Caco-2 (cell line): ENCODE measurements at regions not wholly inside any gene's neighbourhood (a gene's known extent, or its start where the extent isn't known, plus 50 kb on each side); places are given as distances from the start of the nearest gene placed in this dataset.

Experiments
- BruUV-seq: library from RNA; stranded (reverse); fragments of 400-500 nt; replicated peaks from 2 replicates; lab custom pipeline; 2021; lab: Mats Ljungman, UMichigan
- CTCF ChIA-PET: fragments of 300-600 bp; sonication (Branson Sonifier 250); formaldehyde crosslinking; loops from one replicate; lab custom pipeline; 2022; ENCODE audit warnings: antibody characterized with exemption; lab: Charles Lee
- POLR2A ChIA-PET: fragments of 300-600 bp; sonication (Branson Sonifier 250); formaldehyde crosslinking; loops from one replicate; lab custom pipeline; 2022; ENCODE audit warnings: antibody characterized with exemption; lab: Charles Lee
- DNase-seq, 2 experiments: peaks; one replicate each; pipeline versions ENCODE4 v3.0.0 to v3.0.0-alpha.2; 2020 to 2022
- H3K27me3 ChIP-seq: replicated peaks from 2 replicates; pipeline ENCODE4 v1.6.0; 2011; ENCODE audit warnings: low read length; ENCODE audit not compliant: control insufficient read depth, insufficient read depth
- H3K36me3 ChIP-seq: 2 replicates; pipeline ENCODE4 v1.5.1; 2011; ENCODE audit warnings: low read length; ENCODE audit not compliant: control insufficient read depth, insufficient read depth
- H3K4me1 ChIP-seq: fragments of 250-450 bp; sonication (Bioruptor Pico); 2 replicates; pipeline ENCODE4 v1.5.1; 2020; ENCODE audit warnings: mild to moderate bottlenecking
- H3K4me3 ChIP-seq: 2 replicates; pipeline ENCODE4 v1.5.1; 2011; ENCODE audit warnings: low read depth, mild to moderate bottlenecking, control low read depth, low read length
- H3K9me3 ChIP-seq: fragments of 250-450 bp; sonication (Bioruptor Pico); 2 replicates; pipeline ENCODE4 v1.5.1; 2020; ENCODE audit warnings: mild to moderate bottlenecking, moderate library complexity
- H3K27ac Mint-ChIP-seq: one replicate; pipeline ENCODE4 v1.8.0; 2022; ENCODE audit warnings: mixed read lengths; ENCODE audit not compliant: unreplicated experiment
- H3K27me3 Mint-ChIP-seq: one replicate; pipeline ENCODE4 v1.8.0; 2022; ENCODE audit warnings: mixed read lengths; ENCODE audit not compliant: insufficient read depth, unreplicated experiment
- H3K36me3 Mint-ChIP-seq: one replicate; pipeline ENCODE4 v1.8.0; 2022; ENCODE audit warnings: mild to moderate bottlenecking, mixed read lengths; ENCODE audit not compliant: insufficient read depth, unreplicated experiment
- H3K4me1 Mint-ChIP-seq: one replicate; pipeline ENCODE4 v1.8.0; 2022; ENCODE audit warnings: low read depth, mixed read lengths; ENCODE audit not compliant: unreplicated experiment
- H3K4me3 Mint-ChIP-seq: one replicate; pipeline ENCODE4 v1.8.0; 2022; ENCODE audit warnings: mild to moderate bottlenecking, moderate library complexity, mixed read lengths; ENCODE audit not compliant: unreplicated experiment
- H3K9me3 Mint-ChIP-seq: one replicate; pipeline ENCODE4 v1.8.0; 2022; ENCODE audit warnings: mixed read lengths; ENCODE audit not compliant: unreplicated experiment
- intact Hi-C: fragments of 100-400 bp; cut with micrococcal nuclease; formaldehyde crosslinking; loops from one replicate; pipeline ENCODE4 v1.10.0; 2022; ENCODE audit not compliant: unreplicated experiment
- TF ChIP-seq, protein P1 (sequence below), 2 experiments: fragments of 200-600 bp in 1 of 2; IDR thresholded peaks; 1 replicate in 1 of 2; 2 replicates in 1 of 2; pipeline versions ENCODE4 v1.5.1 to v1.8.0; 2011 to 2022; ENCODE audit warnings: antibody characterized with exemption in 1 of 2, control low read depth in 1 of 2, inconsistent platforms in 1 of 2, low read depth in 1 of 2, low read length in 1 of 2, mild to moderate bottlenecking in 1 of 2, moderate library complexity in 1 of 2; ENCODE audit not compliant: insufficient read depth in 1 of 2, severe bottlenecking in 1 of 2, unreplicated experiment in 1 of 2

DNA sequence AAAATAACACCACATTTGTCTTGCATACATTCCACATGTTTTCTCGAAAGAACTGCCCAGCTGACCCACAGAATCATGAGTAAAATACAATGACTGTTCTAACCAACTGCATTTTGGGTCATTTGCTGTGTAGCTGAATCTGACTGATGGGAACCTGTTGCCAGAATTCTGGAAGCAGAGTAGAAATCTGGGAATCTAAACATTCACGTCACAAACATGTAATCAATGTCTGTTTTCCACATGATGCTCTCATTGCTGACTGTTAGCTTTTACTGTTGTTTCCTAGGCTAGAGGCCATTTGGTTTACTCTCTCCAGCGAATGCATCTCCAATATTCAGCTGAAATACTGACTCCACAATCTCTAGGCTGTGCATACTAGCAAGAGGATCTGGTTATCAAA, 710.1 kb downstream of the KCNJ2 start:
- Mint-ChIP-seq H3K9me3 (no peaks in the 10 kb centered on the region), H3K36me3 (no peaks in the 10 kb centered on the region), H3K4me1 (no peaks in the 10 kb centered on the region), H3K27ac (no peak overlapping the region), H3K4me3 (no peak overlapping the region), H3K27me3 (peaks cover 8% of the 10 kb centered on the region)
- ChIA-PET POLR2A (no interaction called here), CTCF (no interaction called here)
- H3K9me3 ChIP-seq, result no peaks in the 10 kb centered on the region
- H3K4me3 ChIP-seq, result no peak overlapping the region
- no peaks in the 10 kb centered on the region for H3K4me1 ChIP-seq
- no TSS peak for BruUV-seq
- no peaks in the 10 kb centered on the region for H3K27me3 ChIP-seq
- intact Hi-C loops, result no loop called here
- TF ChIP-seq, protein P1, sequence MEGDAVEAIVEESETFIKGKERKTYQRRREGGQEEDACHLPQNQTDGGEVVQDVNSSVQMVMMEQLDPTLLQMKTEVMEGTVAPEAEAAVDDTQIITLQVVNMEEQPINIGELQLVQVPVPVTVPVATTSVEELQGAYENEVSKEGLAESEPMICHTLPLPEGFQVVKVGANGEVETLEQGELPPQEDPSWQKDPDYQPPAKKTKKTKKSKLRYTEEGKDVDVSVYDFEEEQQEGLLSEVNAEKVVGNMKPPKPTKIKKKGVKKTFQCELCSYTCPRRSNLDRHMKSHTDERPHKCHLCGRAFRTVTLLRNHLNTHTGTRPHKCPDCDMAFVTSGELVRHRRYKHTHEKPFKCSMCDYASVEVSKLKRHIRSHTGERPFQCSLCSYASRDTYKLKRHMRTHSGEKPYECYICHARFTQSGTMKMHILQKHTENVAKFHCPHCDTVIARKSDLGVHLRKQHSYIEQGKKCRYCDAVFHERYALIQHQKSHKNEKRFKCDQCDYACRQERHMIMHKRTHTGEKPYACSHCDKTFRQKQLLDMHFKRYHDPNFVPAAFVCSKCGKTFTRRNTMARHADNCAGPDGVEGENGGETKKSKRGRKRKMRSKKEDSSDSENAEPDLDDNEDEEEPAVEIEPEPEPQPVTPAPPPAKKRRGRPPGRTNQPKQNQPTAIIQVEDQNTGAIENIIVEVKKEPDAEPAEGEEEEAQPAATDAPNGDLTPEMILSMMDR (IDR thresholded peaks at IDR 0.05; ENCODE audit: insufficient read depth in 1 of 2, low read depth in 1 of 2, low read length in 1 of 2, severe bottlenecking in 1 of 2, unreplicated experiment in 1 of 2), result no peak
- no peaks in the 10 kb centered on the region for H3K36me3 ChIP-seq
- no peak for DNase-seq

DNA sequence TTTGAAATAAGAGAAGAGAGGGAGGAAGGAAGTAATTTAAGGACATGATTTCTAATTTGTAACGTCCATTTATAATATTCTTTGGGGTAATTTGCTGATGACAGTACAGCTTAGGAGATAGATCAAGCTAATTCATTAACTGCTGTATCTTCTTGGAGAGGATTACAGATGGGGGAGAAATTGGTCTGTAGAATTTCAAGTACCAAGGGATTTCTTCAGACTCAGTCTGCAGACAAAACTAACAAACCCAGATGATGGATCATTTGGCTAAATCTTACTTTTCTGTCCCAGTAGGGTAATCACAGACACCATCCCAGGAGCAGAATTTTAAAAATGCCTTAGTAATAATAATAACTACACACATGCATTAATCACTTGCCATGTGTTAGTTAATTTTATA, 711.8 kb downstream of the KCNJ2 start:
- Mint-ChIP-seq H3K9me3 (no peaks in the 10 kb centered on the region), H3K4me3 (no peak overlapping the region), H3K36me3 (no peaks in the 10 kb centered on the region), H3K27me3 (peaks cover 8% of the 10 kb centered on the region), H3K4me1 (no peaks in the 10 kb centered on the region), H3K27ac (no peak overlapping the region)
- TF ChIP-seq, protein P1 (IDR thresholded peaks at IDR 0.05; ENCODE audit: insufficient read depth in 1 of 2, low read depth in 1 of 2, low read length in 1 of 2, severe bottlenecking in 1 of 2, unreplicated experiment in 1 of 2), result no peak
- no peaks in the 10 kb centered on the region for H3K4me1 ChIP-seq
- no TSS peak for BruUV-seq
- H3K9me3 ChIP-seq, result no peaks in the 10 kb centered on the region
- ChIA-PET CTCF (no interaction called here), POLR2A (no interaction called here)
- no peak for DNase-seq
- H3K4me3 ChIP-seq, result no peak overlapping the region
- no peaks in the 10 kb centered on the region for H3K27me3 ChIP-seq
- intact Hi-C loops, result no loop called here
- no peaks in the 10 kb centered on the region for H3K36me3 ChIP-seq

DNA sequence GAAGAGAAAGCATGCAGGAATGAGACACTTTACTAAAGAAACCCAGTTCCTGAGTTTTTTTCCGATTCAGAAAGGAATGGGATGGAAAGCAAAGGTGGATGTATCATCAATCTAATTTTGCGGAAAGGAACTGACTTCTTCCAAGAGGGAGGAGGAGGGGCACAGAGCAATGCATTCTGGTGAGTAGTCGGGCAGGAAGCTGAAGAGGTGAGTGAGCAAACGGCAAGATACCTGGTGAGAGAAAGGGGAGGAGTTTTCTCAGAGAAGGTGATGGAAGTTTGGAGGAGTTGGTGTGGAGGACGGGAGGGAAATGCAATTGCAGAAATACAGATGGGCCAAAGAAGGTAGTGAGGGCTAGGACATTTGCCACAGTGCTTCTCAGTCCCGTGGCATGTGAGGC, 713.2 kb downstream of the KCNJ2 start:
- Mint-ChIP-seq H3K27me3 (peaks cover 8% of the 10 kb centered on the region), H3K9me3 (no peaks in the 10 kb centered on the region), H3K4me3 (no peak overlapping the region), H3K4me1 (no peaks in the 10 kb centered on the region), H3K36me3 (no peaks in the 10 kb centered on the region), H3K27ac (no peak overlapping the region)
- intact Hi-C loops, result no loop called here
- TF ChIP-seq, protein P1 (IDR thresholded peaks at IDR 0.05; ENCODE audit: insufficient read depth in 1 of 2, low read depth in 1 of 2, low read length in 1 of 2, severe bottlenecking in 1 of 2, unreplicated experiment in 1 of 2), result no peak
- Histone ChIP-seq H3K9me3 (no peaks in the 10 kb centered on the region), H3K27me3 (no peaks in the 10 kb centered on the region), H3K4me3 (no peak overlapping the region), H3K4me1 (no peaks in the 10 kb centered on the region), H3K36me3 (no peaks in the 10 kb centered on the region)
- no peak for DNase-seq
- BruUV-seq, result no TSS peak
- POLR2A ChIA-PET, result no interaction called here
- CTCF ChIA-PET, result no interaction called here
